ENCODE measurements at regions not wholly inside any gene's neighbourhood (a gene's known extent, or its start where the extent isn't known, plus 50 kb on each side); places are given as distances from the start of the nearest gene placed in this dataset.
A peak's percentile ranks its signal among the peaks of the same experiment; 100 is the strongest.

GRCh38 chr20:34163307-34163706, 51.3 kb upstream of the EIF2S2 start:
- no peak for DNase-seq

- no peak for DNase-seq
These were observed 52.4 kb upstream of the EIF2S2 start for GRCh38 chr20:34164381-34164984.

GRCh38 chr20:34165018-34165619, 53.1 kb upstream of the EIF2S2 start:
- DNase-seq, result no peak

- DNase-seq, result no peak
These were observed 59.6 kb upstream of the EIF2S2 start for GRCh38 chr20:34171640-34172039.

- no peak for DNase-seq
These were observed 60.9 kb upstream of the EIF2S2 start for GRCh38 chr20:34172926-34173325.

- no peak for DNase-seq
These were observed 63.0 kb upstream of the EIF2S2 start for GRCh38 chr20:34175079-34175478.

DNA sequence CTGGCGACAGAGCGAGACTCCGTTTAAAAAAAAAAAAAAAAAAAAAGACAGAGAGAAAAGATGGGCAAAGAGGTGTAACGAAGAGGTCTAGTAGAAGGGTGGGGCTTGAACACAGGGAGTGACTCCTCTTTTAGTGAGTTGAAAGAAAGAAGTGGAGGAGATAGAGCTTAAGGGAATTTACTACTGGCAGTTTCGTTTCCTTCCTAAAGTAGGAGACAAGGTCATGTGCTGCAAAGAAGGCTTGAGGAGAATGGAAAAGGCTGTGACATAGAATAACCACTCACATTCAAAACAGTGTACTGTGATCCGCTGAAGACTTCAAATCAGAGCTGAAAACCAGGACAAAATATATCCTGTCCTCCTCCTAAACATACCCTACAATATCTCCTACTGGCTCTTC, 63.8 kb upstream of the EIF2S2 start:
- no peak for DNase-seq

DNA sequence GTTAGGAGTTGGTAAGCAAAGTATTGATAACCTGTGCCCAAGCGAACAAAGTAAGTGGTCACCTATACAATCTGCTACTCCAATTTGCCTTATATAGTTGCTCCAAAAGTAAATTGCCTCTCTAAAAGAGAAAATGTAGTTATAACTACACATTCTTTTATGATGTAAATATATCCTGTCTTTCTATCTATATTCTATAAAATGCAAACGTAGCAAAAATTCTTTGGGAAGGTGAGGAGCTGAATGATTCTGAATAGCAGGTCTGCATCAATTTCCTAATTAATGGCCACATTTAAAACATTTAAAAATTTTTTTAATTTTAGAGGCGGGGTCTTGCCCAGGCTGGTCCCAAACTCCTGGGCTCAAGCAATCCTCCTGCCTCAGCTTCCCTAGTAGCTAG, 64.2 kb upstream of the ASIP start:
- DNase-seq, result no peak

- DNase-seq, result no peak
These were observed 61.4 kb upstream of the ASIP start for GRCh38 chr20:34179637-34180360.

GRCh38 chr20:34180460-34181120, 60.6 kb upstream of the ASIP start:
- DNase-seq, result no peak

DNA sequence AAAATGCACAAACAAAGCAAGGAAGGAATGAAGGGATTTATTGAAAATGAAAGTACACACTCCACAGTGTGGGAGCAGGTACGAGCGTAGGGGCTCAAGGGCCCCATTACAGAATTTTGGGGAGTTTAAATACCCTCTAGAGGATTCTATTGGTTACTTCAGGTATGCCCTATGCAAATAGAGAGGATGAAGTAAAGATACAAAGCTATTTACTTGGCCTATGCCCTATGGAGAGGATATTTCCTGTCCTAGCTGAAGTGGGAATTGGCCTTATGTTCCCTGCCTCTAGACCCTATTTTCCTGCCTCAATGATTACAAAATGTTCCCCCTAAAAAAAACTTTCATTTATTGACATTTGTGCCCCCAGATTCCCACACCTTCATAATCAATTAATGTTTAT, 59.7 kb upstream of the ASIP start:
- DNase-seq, result no peak

- no peak for DNase-seq
These were observed 55.2 kb upstream of the ASIP start for GRCh38 chr20:34185766-34186620.

- DNase-seq, result no peak
These were observed 51.6 kb upstream of the ASIP start for GRCh38 chr20:34189572-34190163.

DNA sequence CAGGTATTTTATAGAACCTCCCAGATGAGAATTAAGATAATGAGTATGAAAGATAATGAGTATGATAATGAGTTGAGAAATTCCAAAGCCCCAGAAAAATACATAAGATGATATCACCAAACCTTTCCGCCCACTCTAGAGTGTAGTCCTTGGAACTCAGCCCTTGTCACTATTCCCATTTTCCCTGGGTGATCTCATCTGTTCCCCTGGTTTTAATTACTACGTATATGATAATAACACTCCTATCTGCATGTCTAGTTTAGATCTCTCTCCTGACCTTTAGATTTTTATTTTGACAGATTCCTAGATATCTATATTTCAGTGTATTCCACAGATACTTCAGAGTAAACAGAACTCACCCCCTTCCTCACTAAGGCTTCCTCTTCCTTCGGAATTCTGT, 51.0 kb upstream of the ASIP start:
- DNase-seq, result no peak

GRCh38 chr20:34190679-34191090, 50.5 kb upstream of the ASIP start:
- DNase-seq, result peak; percentile 22
